Parathyroid adenoma (tissue), 2 donors: ENCODE measurements at regions not wholly inside any gene's neighbourhood (a gene's known extent, or its start where the extent isn't known, plus 50 kb on each side); places are given as distances from the start of the nearest gene placed in this dataset.

Experiments used
- H2AFZ ChIP-seq: fragments of 300-600 bp; sonication (generic); one replicate; pipeline ENCODE4 v1.7.0; 2017; ENCODE audit warnings: antibody characterized with exemption, mild to moderate bottlenecking
- H3K27ac ChIP-seq: fragments of 300-600 bp; sonication (generic); one replicate; pipeline ENCODE4 v1.7.0; 2017
- H3K27me3 ChIP-seq: fragments of 300-600 bp; sonication (generic); one replicate; pipeline ENCODE4 v1.7.0; 2017; ENCODE audit warnings: low read length; ENCODE audit not compliant: control insufficient read depth, insufficient read depth
- H3K36me3 ChIP-seq: fragments of 300-600 bp; sonication (generic); one replicate; pipeline ENCODE4 v1.7.0; 2017; ENCODE audit warnings: low read length; ENCODE audit not compliant: control insufficient read depth, insufficient read depth
- H3K4me1 ChIP-seq: fragments of 300-600 bp; sonication (generic); one replicate; pipeline ENCODE4 v1.7.0; 2017; ENCODE audit warnings: control low read depth
- H3K4me2 ChIP-seq: fragments of 300-600 bp; sonication (generic); one replicate; pipeline ENCODE4 v1.7.0; 2017; ENCODE audit warnings: low read length
- H3K4me3 ChIP-seq: fragments of 300-600 bp; sonication (generic); one replicate; pipeline ENCODE4 v1.7.0; 2017; ENCODE audit warnings: low read depth, low read length
- H3K79me2 ChIP-seq: fragments of 300-600 bp; sonication (generic); one replicate; pipeline ENCODE4 v1.7.0; 2017; ENCODE audit warnings: control low read depth
- H3K9ac ChIP-seq: fragments of 300-600 bp; sonication (generic); one replicate; pipeline ENCODE4 v1.7.0; 2017; ENCODE audit warnings: mild to moderate bottlenecking
- H3K9me3 ChIP-seq: fragments of 300-600 bp; sonication (generic); one replicate; pipeline ENCODE4 v1.7.0; 2017; ENCODE audit warnings: low read length; ENCODE audit not compliant: control insufficient read depth
- CTCF ChIP-seq: fragments of 300-600 bp; sonication (generic); IDR thresholded peaks from one replicate; pipeline ENCODE4 v1.7.0; 2017; ENCODE audit warnings: antibody characterized with exemption, mild to moderate bottlenecking
- donor health status: primary hyperparathyroidism.

GRCh38 chr4:96164814-96165351, 325.0 kb downstream of the PDHA2 start:
- H3K9ac ChIP-seq = no peak overlapping the region
- no peak overlapping the region for H3K27ac ChIP-seq

GRCh38 chr4:96166806-96167205, 326.9 kb downstream of the PDHA2 start:
- Histone ChIP-seq H3K27ac (no peak overlapping the region), H3K27me3 (no peaks in the 10 kb centered on the region), H3K9me3 (no peaks in the 10 kb centered on the region), H3K9ac (no peak overlapping the region), H3K4me2 (no peak overlapping the region), H2AFZ (no peak overlapping the region), H3K4me3 (no peak overlapping the region), H3K4me1 (no peaks in the 10 kb centered on the region), H3K36me3 (no peaks in the 10 kb centered on the region), H3K79me2 (no peaks in the 10 kb centered on the region)
- TF ChIP-seq CTCF = no peak

More at GRCh38 chr4:96164814-96165351, 325.0 kb downstream of the PDHA2 start:
- H3K4me3 ChIP-seq = no peak overlapping the region
- no peaks in the 10 kb centered on the region for H3K4me1 ChIP-seq
- no peak for TF ChIP-seq CTCF
- no peak overlapping the region for H3K4me2 ChIP-seq
- no peaks in the 10 kb centered on the region for H3K36me3 ChIP-seq
- no peaks in the 10 kb centered on the region for H3K79me2 ChIP-seq
- H2AFZ ChIP-seq = no peak overlapping the region
- H3K9me3 ChIP-seq = no peaks in the 10 kb centered on the region
- H3K27me3 ChIP-seq = no peaks in the 10 kb centered on the region

GRCh38 chr4:96170198-96170597, 330.3 kb downstream of the PDHA2 start:
- H3K27ac ChIP-seq = no peak overlapping the region
- no peak overlapping the region for H2AFZ ChIP-seq
- no peaks in the 10 kb centered on the region for H3K9me3 ChIP-seq
- TF ChIP-seq CTCF = no peak
- no peaks in the 10 kb centered on the region for H3K4me1 ChIP-seq
- H3K9ac ChIP-seq = no peak overlapping the region
- H3K4me3 ChIP-seq = no peak overlapping the region
- no peaks in the 10 kb centered on the region for H3K27me3 ChIP-seq
- H3K4me2 ChIP-seq = no peak overlapping the region
- H3K36me3 ChIP-seq = no peaks in the 10 kb centered on the region
- no peaks in the 10 kb centered on the region for H3K79me2 ChIP-seq

- no peaks in the 10 kb centered on the region for H3K79me2 ChIP-seq
- no peaks in the 10 kb centered on the region for H3K4me1 ChIP-seq
- no peak overlapping the region for H3K27ac ChIP-seq
- H3K4me3 ChIP-seq = no peak overlapping the region
- no peak overlapping the region for H3K9ac ChIP-seq
- no peaks in the 10 kb centered on the region for H3K36me3 ChIP-seq
- H3K27me3 ChIP-seq = no peaks in the 10 kb centered on the region
- H3K4me2 ChIP-seq = no peak overlapping the region
- H3K9me3 ChIP-seq = no peaks in the 10 kb centered on the region
- TF ChIP-seq CTCF = no peak
- no peak overlapping the region for H2AFZ ChIP-seq
These were observed 333.9 kb downstream of the PDHA2 start for GRCh38 chr4:96173756-96174155.

- Histone ChIP-seq H3K4me1 (no peaks in the 10 kb centered on the region), H3K4me2 (no peak overlapping the region), H3K9me3 (no peaks in the 10 kb centered on the region), H3K27me3 (no peaks in the 10 kb centered on the region), H3K36me3 (no peaks in the 10 kb centered on the region), H3K27ac (no peak overlapping the region), H3K9ac (no peak overlapping the region), H3K4me3 (no peak overlapping the region), H3K79me2 (no peaks in the 10 kb centered on the region), H2AFZ (no peak overlapping the region)
- TF ChIP-seq CTCF = no peak
These were observed 336.0 kb downstream of the PDHA2 start for GRCh38 chr4:96175871-96176270.
